Brain microvascular endothelial cell (primary cell): ENCODE measurements at regions not wholly inside any gene's neighbourhood (a gene's known extent, or its start where the extent isn't known, plus 50 kb on each side); places are given as distances from the start of the nearest gene placed in this dataset.

ENCODE experiments used
- DNase-seq: peaks from one replicate; pipeline ENCODE4 v3.0.0-alpha.2; 2020
- H3K27ac ChIP-seq: fragments of 250-450 bp; sonication (Bioruptor Pico); 2 replicates; pipeline ENCODE4 v1.5.1; 2020; ENCODE audit warnings: mild to moderate bottlenecking, moderate library complexity
- H3K27me3 ChIP-seq: fragments of 250-450 bp; sonication (Bioruptor Pico); replicated peaks from 2 replicates; pipeline ENCODE4 v1.5.1; 2020; ENCODE audit warnings: mild to moderate bottlenecking
- H3K36me3 ChIP-seq: fragments of 250-450 bp; sonication (Bioruptor Pico); replicated peaks from 2 replicates; pipeline ENCODE4 v1.5.1; 2020; ENCODE audit warnings: mild to moderate bottlenecking
- H3K4me3 ChIP-seq: 2 replicates; pipeline ENCODE4 v1.5.1; 2011; ENCODE audit warnings: low read depth, mild to moderate bottlenecking, control low read depth, low read length, moderate library complexity
- in situ Hi-C: cut with HindIII; loops from 2 replicates; pipeline ENCODE4 v1.10.0; 2017; ENCODE audit warnings: low sequenced_read_pairs, low pct_ligation_motif_present
- TF ChIP-seq, protein P1 (sequence below): IDR thresholded peaks from 2 replicates; pipeline ENCODE4 v1.5.1; 2011; ENCODE audit warnings: low read depth, mild to moderate bottlenecking, moderate library complexity, low read length, control low read depth, inconsistent platforms; ENCODE audit errors: missing control alignments

DNA sequence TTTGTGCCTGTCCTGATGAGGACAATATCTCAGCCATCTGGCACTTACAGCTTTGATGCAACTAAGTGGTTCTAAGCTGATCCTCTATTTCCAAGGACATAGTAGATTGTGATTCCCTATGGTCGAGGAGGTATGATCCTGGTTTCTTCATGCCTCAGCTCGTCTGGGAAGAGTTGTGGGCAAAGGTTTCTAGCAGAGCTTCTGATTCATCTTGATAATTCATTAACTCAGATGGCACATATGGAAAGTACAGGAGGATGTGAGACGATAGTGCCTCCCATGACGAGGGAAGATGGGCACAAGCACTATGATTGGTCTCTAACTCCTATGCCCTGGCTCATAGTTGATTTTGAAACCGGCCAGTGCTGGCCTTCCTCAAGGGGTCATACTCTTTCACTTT is 334.2 kb upstream of the SEMA6D start:
- Histone ChIP-seq H3K27ac (no peak overlapping the region), H3K4me3 (no peak overlapping the region), H3K27me3 (no peaks in the 10 kb centered on the region), H3K36me3 (no peaks in the 10 kb centered on the region)
- DNase-seq = no peak
- TF ChIP-seq, protein P1, sequence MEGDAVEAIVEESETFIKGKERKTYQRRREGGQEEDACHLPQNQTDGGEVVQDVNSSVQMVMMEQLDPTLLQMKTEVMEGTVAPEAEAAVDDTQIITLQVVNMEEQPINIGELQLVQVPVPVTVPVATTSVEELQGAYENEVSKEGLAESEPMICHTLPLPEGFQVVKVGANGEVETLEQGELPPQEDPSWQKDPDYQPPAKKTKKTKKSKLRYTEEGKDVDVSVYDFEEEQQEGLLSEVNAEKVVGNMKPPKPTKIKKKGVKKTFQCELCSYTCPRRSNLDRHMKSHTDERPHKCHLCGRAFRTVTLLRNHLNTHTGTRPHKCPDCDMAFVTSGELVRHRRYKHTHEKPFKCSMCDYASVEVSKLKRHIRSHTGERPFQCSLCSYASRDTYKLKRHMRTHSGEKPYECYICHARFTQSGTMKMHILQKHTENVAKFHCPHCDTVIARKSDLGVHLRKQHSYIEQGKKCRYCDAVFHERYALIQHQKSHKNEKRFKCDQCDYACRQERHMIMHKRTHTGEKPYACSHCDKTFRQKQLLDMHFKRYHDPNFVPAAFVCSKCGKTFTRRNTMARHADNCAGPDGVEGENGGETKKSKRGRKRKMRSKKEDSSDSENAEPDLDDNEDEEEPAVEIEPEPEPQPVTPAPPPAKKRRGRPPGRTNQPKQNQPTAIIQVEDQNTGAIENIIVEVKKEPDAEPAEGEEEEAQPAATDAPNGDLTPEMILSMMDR = no peak
- in situ Hi-C loops = no loop called here

DNA sequence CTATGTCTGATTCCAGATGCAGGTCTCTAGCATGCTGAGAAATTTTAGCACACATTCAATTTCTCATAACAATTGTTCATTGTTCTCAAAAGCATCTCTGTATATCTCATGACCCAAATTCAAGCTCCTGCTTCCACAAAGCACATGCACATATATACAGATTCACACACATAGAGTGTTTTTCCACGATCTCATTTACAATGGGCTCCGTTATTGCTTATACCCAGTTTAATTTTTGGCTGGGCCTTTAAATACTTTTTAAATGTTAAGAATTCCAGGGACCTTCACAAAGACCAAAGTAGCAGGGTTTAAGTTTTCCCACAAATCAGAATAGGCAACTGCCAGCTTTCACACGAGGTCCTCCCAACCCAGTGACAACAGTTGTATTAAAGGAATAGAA is 333.5 kb upstream of the SEMA6D start:
- in situ Hi-C loops = no loop called here
- TF ChIP-seq, protein P1 = no peak
- Histone ChIP-seq H3K4me3 (no peak overlapping the region), H3K36me3 (no peaks in the 10 kb centered on the region), H3K27me3 (no peaks in the 10 kb centered on the region), H3K27ac (peak overlapping the region; percentile 63)
- no peak for DNase-seq

DNA sequence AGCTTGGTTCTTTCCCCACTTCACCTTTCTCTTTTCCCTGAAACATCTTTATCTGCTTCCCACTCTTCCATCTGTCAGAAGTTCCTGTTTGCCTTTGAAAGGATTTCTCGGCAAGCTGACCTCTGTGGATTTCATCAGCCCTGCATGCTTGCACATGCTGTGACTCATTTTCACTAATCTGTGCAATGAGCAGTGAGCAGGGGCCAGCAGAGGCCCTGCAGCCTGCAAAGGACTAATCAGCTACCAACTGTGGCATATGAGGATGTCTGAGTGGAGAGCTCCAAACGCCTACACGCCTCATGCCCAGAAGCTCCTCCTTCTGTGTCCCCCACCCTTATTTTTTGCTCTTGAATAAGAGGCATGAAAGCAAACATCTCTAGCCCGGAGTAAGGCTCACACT is 333.0 kb upstream of the SEMA6D start:
- no peaks in the 10 kb centered on the region for H3K36me3 ChIP-seq
- TF ChIP-seq, protein P1 = no peak
- in situ Hi-C loops = no loop called here
- peak; percentile 94 for DNase-seq
- no peak overlapping the region for H3K4me3 ChIP-seq
- H3K27me3 ChIP-seq = no peaks in the 10 kb centered on the region
- H3K27ac ChIP-seq = peak overlapping the region; percentile 63

DNA sequence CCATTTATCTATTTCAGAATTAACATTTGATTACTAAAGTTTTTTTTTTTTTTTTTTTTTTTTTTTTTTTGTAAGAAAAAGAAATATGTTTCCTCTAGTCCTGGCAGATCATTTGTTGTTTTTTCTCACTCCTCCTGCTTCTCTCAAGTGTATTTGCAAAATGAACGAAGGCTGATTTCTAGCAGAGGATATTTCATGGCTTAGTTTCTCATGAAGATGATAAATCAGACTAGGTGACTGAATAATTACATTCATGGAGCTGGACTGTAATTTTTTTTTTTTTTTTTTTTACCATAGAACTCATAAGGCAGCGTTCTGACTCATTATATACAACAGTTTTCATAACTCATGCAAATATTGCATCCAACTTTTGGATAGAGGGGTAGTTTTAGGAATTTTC is 332.5 kb upstream of the SEMA6D start:
- Histone ChIP-seq H3K27ac (peak overlapping the region; percentile 28), H3K4me3 (no peak overlapping the region), H3K36me3 (no peaks in the 10 kb centered on the region), H3K27me3 (no peaks in the 10 kb centered on the region)
- TF ChIP-seq, protein P1 = no peak
- in situ Hi-C loops = no loop called here
- DNase-seq = no peak

DNA sequence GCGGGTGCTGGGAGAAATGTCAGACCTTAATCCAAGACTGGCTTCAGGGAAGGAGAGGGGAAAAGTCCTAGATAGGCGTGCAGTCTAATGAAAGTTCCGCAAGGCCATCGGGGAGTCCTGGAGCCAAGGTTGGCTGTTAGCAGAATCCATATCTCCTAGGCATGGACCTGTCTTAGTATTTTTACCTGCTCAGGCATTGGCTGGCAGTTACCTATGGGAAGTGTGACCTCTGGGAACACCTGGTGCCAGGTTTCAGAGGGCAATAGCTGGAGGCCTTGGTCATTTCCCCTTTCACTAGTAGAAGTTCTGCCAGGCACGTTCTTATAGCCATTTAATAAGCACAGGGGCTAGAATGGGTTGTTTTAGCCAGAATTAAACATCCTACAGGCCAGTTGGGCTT is 330.8 kb upstream of the SEMA6D start:
- Histone ChIP-seq H3K36me3 (no peaks in the 10 kb centered on the region), H3K27ac (no peak overlapping the region), H3K4me3 (no peak overlapping the region), H3K27me3 (no peaks in the 10 kb centered on the region)
- no peak for DNase-seq
- TF ChIP-seq, protein P1 = no peak
- in situ Hi-C loops = no loop called here

DNA sequence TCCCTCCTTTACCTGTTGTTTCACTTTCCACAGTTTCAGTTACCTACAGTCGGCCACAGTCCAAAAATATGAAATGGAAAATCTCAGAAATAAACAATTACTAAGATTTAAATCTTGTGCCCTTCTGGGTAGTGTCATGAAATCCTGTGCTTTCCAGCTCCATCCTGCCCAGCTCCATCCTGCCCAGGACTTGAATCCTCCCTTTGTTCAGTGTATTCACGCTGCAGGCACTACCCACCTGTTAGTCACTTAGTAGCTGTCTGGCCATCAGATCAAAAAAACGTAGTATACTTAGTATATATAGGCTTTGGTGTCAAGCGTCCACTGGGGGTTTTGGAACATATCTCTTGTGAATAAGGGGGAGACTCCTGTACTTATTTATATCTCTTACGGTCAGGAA is 329.0 kb upstream of the SEMA6D start:
- Histone ChIP-seq H3K27me3 (no peaks in the 10 kb centered on the region), H3K4me3 (no peak overlapping the region), H3K36me3 (no peaks in the 10 kb centered on the region), H3K27ac (no peak overlapping the region)
- TF ChIP-seq, protein P1 = no peak
- DNase-seq = no peak
- in situ Hi-C loops = no loop called here
